ENCODE measurements at regions not wholly inside any gene's neighbourhood (a gene's known extent, or its start where the extent isn't known, plus 50 kb on each side); places are given as distances from the start of the nearest gene placed in this dataset.

DNA sequence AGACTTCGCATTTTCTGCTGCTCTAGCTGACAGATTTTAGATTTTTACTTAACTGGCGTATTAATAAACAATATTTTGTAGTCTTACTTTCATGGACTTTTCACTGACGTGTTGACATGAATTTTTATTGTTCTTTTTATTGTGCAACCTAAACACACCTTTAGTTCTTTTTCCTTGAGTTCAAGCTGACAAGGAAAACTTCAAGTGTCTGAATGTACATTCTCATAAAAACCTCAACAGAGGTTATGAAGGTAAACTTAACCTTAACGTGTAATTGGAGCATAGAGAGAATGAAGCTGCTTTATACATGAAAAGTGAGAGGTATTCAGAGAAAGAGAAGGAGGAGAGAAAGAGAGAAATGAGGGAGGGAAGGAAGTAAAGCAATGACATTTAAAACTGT, 364.3 kb upstream of the CT83 start:
- no peaks in the 10 kb centered on the region for H4K20me1 ChIP-seq (replicated peaks in 1 of 2; ENCODE audit: control insufficient read depth in 1 of 2, insufficient read depth in 2 of 2, low read length in 2 of 2)
- no peaks in the 10 kb centered on the region for H3K27me3 ChIP-seq (replicated peaks in 1 of 4; ENCODE audit: control insufficient read depth in 3 of 4, extremely low read depth in 1 of 4, insufficient read depth in 3 of 4, low read length in 3 of 4)
- H3K23ac ChIP-seq (ENCODE audit: insufficient read length) = no peak overlapping the region
- 92% methylated on average over 4 of the region's 4 CpGs; no CpG with 5 or more reads in 1 of the 2 experiments for WGBS, 2 experiments (ENCODE audit: extremely low coverage in 1 of 2, insufficient coverage in 1 of 2, insufficient read length in 1 of 2, insufficient replicate concordance in 2 of 2, low coverage in 1 of 2, low lambda C conversion rate in 2 of 2, missing lambda C conversion rate in 1 of 2)
- H3K79me2 ChIP-seq (ENCODE audit: control insufficient read depth in 1 of 2, insufficient read depth in 2 of 2, low read length in 2 of 2) = no peaks in the 10 kb centered on the region
- H2AK5ac ChIP-seq (ENCODE audit: low read depth, low read length) = no peak overlapping the region
- no peak overlapping the region for H3K9ac ChIP-seq (replicated peaks in 1 of 4; ENCODE audit: extremely low read depth in 1 of 4, low read depth in 3 of 4, low read length in 3 of 4)
- H3K23me2 ChIP-seq (ENCODE audit: low read depth, low read length) = no peaks in the 10 kb centered on the region
- H4K8ac ChIP-seq (ENCODE audit: extremely low read depth, insufficient read depth, low read length) = no peak overlapping the region
- no peak overlapping the region for H4K91ac ChIP-seq (replicated peaks; ENCODE audit: insufficient read length, low read length)
- H3K56ac ChIP-seq (replicated peaks; ENCODE audit: insufficient read length, low read depth, low read length) = no peak overlapping the region
- H3K36me3 ChIP-seq (ENCODE audit: control insufficient read depth in 2 of 4, insufficient read depth in 4 of 4, low read length in 3 of 4) = no peaks in the 10 kb centered on the region
- no peaks in the 10 kb centered on the region for H3K79me1 ChIP-seq (ENCODE audit: low read depth, low read length)
- no peak overlapping the region for H3K4me2 ChIP-seq (ENCODE audit: insufficient read depth in 1 of 2, low read depth in 2 of 2, low read length in 2 of 2)
- H2BK12ac ChIP-seq (ENCODE audit: low read depth, low read length) = no peak overlapping the region
- no peak for FAIRE-seq
- no peak overlapping the region for H3K27ac ChIP-seq (ENCODE audit: low read depth, low read length)
- ChIA-PET POLR2A (ENCODE audit: partially characterized antibody) (no interaction called here), CTCF (ENCODE audit: partially characterized antibody) (no interaction called here)
- H2AFZ ChIP-seq (ENCODE audit: low read length) = no peak overlapping the region
- no peak overlapping the region for H3K4me3 ChIP-seq (ENCODE audit: extremely low read depth in 1 of 4, insufficient read depth in 2 of 4, low read depth in 3 of 4, low read length in 4 of 4)
- TF ChIP-seq SIX5 (IDR thresholded peaks at IDR 0.05; ENCODE audit: low read depth, low read length) (no peak), SIN3A (conservative IDR thresholded peaks at IDR 0.05 in 1 of 2, IDR thresholded peaks at IDR 0.05 in 1 of 2; ENCODE audit: low read depth in 1 of 2, low read length in 2 of 2) (no peak), JUN (IDR thresholded peaks at IDR 0.05; ENCODE audit: low read depth, low read length) (no peak), BRCA1 (IDR thresholded peaks at IDR 0.05; ENCODE audit: low read depth, low read length) (no peak), EZH2 (IDR thresholded peaks at IDR 0.05; ENCODE audit: low read depth, low read length, severe bottlenecking) (no peak)
- TF ChIP-seq, protein P1, sequence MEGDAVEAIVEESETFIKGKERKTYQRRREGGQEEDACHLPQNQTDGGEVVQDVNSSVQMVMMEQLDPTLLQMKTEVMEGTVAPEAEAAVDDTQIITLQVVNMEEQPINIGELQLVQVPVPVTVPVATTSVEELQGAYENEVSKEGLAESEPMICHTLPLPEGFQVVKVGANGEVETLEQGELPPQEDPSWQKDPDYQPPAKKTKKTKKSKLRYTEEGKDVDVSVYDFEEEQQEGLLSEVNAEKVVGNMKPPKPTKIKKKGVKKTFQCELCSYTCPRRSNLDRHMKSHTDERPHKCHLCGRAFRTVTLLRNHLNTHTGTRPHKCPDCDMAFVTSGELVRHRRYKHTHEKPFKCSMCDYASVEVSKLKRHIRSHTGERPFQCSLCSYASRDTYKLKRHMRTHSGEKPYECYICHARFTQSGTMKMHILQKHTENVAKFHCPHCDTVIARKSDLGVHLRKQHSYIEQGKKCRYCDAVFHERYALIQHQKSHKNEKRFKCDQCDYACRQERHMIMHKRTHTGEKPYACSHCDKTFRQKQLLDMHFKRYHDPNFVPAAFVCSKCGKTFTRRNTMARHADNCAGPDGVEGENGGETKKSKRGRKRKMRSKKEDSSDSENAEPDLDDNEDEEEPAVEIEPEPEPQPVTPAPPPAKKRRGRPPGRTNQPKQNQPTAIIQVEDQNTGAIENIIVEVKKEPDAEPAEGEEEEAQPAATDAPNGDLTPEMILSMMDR (IDR thresholded peaks at IDR 0.05; ENCODE audit: control extremely low read depth in 1 of 3, insufficient read depth in 1 of 3, low read depth in 1 of 3, low read length in 3 of 3) = no peak
- no peak overlapping the region for H3K18ac ChIP-seq (ENCODE audit: extremely low read depth, low read length)
- no peak overlapping the region for H2BK20ac ChIP-seq (ENCODE audit: low read length)
- no peak overlapping the region for H2BK5ac ChIP-seq (ENCODE audit: low read depth, low read length)
- no peak overlapping the region for H3K4ac ChIP-seq (replicated peaks; ENCODE audit: insufficient read length, low read depth, low read length)
- H2BK120ac ChIP-seq (replicated peaks; ENCODE audit: low read depth, low read length) = no peak overlapping the region
- no peaks in the 10 kb centered on the region for H3K9me3 ChIP-seq (ENCODE audit: insufficient read depth in 2 of 2, low read depth in 1 of 2, low read length in 1 of 2)
- H4K5ac ChIP-seq (ENCODE audit: insufficient read length, low read depth, low read length) = no peak overlapping the region
- no peak overlapping the region for H2BK15ac ChIP-seq (ENCODE audit: low read length)
- 0 out of 7 replicates have a peak, but pooled peaks cover 0 to 4% (median 0%) of the 10 kb centered on the region in 4 experiments for H3K4me1 ChIP-seq (replicated peaks in 1 of 4; ENCODE audit: control insufficient read depth in 3 of 4, insufficient read depth in 4 of 4, low read length in 3 of 4)
- DNase-seq (ENCODE audit: low read depth in 1 of 2, low spot score in 2 of 2) = no peak
- no peak overlapping the region for H3K14ac ChIP-seq (ENCODE audit: insufficient read length)

Data from H1 (cell line).